CD4-positive, alpha-beta T cell treated with Interleukin-10 for 1 hour (primary cell): ENCODE measurements at regions not wholly inside any gene's neighbourhood (a gene's known extent, or its start where the extent isn't known, plus 50 kb on each side); places are given as distances from the start of the nearest gene placed in this dataset.
A peak's percentile ranks its signal among the peaks of the same experiment; 100 is the strongest.
"Not testable (repeated sequence)": the region's sequence is repeated elsewhere in the genome, so short reads cannot be mapped to it uniquely, and the experiment has no call there.

ENCODE experiments used
- DNase-seq: peaks from one replicate; pipeline ENCODE4 v3.0.0-alpha.2; 2020

DNA sequence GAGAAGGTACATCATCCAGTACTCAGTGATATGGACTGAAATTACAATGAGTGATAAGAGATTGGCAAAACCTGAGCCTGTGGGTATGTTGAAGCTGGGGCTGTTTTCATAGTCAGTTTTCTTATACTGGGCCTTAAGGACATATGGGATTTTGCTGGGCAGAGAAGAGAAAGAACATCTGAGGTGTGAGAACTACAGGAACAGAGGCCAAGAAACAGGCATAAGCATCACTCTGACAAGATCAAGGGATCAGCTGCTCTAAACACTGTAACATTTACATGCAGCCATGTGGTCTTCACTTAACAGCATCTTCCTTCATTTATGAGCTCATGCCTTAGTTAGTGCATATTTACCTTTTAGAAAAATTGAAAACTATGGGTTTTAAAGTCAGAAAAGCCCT is 220.0 kb downstream of the TRIM36 start:
- DNase-seq = no peak

DNA sequence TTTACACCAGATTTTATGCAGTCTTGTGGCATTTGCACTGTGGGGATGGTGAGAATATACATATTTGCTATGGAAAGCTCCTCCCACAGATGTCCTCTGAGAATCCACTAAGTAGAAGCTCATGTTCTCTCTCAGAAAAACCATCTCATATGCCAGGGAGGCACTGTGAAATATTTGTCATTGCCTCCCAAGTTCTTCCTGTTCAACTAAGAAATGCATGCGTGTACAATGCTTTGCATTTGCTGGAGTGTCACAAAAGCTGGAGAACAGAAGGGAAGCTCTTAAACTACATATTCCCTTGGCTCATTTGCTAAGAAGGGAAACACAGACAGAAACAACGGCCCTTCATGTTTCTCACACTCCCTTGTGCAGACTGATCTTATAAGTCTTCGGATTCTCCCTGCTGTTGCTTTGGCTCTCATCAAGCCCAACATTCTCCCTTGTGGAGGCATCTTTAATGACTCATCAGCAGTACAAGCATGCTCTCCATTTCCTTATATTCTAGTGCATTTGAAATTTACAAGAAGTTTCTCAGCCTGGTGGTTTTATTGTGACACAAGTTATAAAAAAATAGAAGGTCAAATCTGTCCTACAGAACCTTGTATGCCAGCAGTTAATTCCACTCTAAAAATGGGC is 220.6 kb downstream of the TRIM36 start:
- DNase-seq = no peak

DNA sequence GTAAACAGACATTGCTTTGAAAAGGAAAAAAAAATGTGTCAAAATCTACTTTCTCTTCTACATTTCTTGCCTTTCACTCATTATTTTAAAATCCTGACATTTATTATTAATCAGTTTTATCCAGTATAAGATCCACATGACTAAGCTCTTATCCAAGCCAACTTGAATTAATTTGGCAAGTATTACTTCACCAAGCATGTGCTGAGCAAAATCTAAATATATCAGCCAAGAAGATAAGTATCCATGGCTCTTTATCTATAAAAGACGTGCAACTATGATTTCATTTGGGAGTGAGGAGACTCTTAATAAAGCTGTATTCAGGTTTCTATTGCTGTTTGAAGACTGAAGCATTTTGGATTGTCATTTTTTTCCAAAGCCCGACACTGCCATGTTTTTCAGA is 221.3 kb downstream of the TRIM36 start:
- DNase-seq = no peak

DNA sequence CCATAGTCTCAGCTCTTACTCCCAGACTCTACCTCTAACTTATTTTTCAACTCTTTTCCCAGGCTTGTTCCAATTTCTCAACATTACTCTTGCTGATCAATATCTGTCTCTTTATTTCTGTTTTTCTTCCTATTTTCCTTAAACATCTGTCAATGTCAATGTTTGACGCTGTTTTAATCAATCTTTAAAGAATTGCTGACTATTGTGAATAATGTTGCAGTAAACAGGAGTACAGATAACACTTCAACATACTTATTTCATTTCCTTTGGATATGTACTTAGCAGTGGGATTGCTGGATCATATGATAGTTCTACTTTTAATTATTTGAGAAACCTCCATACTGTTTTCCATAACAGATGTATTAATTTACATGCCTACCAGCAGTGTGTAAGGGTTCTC is 229.0 kb downstream of the TRIM36 start:
- DNase-seq = no peak

DNA sequence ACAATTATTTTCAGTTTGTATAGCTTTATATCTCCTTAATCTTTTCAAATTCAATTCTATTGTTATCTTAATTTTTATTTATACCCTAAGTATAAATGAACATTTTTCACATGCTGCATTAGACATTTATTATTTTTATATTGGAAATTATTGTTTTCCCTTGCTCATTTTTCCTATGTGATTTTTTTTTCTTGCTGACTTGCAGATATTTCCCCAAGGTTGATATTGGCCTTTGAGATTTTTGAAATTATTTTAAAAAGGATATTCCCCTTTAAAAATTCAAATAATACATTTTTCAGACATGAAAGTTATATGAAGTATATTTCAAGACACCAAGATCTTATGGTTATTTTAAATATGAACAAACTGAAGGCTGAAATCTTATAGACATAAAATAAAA is 234.2 kb downstream of the TRIM36 start:
- no peak for DNase-seq

DNA sequence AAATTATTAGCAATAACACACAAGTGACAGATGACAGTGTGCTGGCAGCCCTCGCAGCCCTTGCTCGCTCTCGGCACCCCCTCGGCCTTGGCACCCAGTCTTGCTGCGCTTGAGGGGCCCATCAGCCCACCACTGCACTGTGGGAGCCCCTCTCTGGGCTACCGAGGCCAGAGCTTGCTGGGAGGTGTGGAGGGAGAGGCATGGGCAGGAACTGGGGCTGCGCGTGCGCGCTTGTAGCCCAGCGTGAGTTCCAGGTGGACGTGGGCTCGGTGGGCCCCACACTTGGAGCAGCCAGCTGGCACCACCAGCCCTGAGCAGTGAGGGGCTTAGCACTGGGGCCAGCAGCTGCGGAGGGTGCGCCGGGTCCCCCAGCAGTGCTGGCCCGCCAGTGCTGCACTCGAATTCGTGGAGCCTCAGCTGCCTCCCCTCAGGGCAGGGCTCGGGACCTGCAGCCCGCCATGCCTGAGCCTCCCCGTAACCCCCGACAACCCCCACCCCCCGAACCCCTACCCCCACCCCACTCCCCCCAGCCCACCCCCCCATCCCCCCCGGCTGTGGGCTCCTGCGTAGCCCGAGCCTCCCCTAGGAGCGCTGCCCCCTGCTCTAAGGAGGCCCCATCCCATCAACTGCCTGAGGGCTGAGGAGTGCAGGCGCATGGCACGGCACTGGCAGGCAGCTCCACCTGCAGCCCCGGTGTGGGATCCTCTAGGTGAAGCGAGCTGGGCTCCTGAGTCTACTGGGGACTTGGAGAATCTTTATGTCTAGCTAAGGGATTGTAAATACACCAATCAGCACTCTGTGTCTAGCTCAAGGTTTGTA is 240.9 kb downstream of the TRIM36 start:
- DNase-seq = no peak

DNA sequence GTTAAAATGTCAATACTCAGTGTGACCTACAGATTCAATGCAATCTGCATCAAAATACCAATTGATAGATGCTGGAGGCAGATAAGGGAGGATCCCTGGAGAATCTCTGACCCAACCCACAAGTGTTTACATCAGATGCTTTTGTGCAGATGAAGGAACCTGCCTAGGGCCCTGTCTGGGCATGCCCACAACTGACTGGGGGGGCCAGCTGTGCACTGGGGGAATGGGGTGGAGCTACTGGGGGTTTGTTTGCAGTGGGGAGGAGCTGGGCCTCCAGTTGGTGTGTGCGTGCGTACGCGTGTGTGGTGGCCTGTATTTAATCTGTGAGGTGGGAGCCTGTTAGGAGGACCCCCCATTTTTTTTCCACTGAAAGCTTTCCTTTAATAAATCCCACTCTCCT is 244.9 kb downstream of the TRIM36 start:
- DNase-seq = no peak

DNA sequence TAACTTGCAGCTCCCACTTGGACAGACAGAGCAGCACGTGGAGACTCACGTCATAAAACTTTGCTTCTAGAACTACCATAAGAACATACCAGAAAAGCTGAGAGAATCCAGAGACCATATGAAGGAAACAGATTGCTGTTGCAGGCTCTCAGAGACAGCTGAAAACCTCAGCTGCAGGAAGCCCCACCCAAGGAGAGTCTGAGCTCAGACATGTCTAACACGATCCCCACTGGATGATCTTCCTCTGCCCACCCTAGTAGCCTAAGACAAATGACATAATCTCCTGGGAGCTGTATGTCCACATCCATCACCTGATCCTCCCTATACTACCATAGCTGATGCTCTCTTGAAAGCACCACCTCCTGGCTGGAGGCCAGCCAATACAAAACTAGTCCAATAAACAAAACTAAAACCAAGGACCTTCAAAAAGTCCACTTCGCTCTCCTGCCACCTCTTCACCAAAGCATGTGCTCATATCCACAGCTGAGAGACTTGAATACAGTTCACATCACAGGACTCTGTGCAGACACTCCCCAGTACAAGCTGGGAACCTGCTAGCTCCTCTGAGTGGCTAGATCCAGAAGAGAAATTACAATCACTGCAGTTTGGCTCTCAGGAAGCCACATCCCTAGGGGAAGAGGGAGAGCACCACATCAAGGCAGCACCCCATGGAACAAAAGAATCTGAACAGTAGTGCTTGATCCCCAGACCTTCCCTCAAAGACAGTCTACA is 257.4 kb downstream of the TRIM36 start:
- no peak for DNase-seq

DNA sequence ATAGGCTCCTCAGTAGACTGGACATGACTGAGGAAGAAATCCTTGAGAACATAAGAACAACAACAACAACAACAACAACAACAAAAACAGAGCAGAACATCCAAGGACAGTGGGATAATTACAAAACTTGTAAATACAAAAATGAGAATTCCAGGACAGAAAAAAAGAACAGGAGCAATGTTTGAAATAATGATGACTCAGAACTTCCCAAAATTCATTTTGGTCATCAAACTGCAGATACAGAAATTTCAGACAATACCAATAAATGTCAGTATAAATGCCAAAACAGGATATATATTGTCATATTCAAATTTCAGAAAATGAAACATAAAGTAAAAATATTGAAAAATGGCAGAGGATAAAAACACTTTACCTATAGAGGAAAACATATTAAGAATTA is 259.0 kb downstream of the TRIM36 start:
- DNase-seq = no peak

DNA sequence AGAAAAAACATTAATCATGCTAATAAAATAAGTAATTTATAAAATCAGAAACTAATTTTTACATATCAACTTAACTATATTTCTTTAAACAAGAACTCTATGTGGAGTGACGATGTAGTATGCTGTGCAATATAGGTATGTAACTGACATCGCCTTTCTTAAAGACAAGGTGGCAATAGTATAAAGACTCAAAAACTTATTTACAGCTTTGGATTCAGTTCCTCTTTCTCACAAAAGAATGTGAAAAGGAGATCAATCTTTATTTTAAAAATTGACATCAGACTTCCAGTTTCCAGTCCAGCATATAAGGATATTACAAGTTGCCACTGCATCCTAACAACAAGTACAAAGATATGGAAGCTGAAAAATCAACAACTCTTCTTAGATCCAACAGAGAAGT is 260.3 kb downstream of the TRIM36 start:
- DNase-seq = no peak

DNA sequence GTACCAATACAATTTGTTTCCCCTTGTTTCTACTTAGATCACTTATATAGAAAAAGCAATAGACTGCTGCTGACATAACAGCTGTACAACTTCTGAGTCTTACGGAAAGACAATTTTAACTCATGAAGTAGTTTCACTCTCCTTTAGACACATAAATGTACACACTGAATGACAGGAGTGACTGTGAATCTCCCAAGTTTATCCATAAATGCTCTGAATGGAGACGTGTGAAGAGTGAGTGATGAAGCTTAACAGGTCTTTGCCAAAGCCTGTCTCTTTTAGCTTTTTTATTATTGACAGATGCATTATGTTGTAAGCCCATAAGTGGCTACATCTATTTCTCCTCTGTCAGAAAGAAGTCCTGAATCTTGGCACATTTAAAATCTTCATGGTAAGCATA is 265.9 kb downstream of the TRIM36 start:
- DNase-seq = no peak

DNA sequence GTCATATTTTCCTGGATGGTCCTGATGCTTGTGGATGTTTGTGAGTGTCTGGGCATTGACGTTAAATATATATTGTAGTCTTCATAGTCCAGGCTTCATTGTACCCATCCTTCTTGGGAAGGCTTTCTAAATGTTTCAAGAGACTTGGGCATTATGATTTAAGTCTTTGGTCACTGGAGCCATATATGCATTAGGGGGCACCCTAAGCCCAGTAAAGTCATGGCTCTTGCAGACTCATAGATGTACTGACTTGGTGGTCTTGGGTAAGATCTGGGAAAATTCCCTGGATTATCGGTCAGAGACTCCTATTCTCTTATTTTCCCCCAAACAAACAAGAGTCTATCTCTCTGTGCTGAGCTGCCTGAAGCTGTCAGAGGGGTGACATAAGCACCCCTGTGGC is 271.1 kb downstream of the TRIM36 start:
- DNase-seq = no peak

DNA sequence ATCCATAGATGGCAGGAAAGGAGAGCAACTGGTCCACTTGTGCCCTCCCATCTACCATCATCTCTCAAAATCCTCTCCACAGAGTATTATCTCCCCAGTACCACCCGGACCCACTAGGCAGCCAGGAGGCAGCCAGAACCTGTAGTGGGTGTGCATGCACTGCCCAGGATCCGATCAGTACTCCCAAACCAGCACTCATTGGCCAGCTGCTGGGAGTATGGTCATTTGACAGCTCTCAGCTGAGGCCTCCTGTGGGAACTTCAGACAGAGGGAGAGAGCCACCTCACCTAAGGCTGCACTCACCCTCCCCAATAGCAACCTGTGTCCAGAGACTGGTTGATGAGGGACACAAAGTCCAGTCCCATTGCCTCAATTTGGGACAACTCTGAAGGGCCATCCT is 286.0 kb downstream of the TRIM36 start:
- no peak for DNase-seq

DNA sequence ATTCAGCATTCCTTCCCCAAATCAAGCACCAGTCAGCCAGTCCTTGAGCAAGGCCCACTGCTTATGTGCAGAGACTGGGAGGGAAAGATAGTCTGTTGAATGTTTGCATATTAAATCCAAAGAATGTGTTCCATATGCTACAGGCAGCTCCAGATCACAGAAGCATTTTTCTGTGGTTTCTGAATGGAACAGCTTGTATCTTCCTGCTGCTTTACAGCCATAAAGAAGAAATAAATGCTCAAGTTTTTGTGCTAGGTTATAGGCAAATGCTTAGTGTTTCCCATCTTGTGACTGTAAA is 310.3 kb downstream of the TRIM36 start:
- no peak for DNase-seq

DNA sequence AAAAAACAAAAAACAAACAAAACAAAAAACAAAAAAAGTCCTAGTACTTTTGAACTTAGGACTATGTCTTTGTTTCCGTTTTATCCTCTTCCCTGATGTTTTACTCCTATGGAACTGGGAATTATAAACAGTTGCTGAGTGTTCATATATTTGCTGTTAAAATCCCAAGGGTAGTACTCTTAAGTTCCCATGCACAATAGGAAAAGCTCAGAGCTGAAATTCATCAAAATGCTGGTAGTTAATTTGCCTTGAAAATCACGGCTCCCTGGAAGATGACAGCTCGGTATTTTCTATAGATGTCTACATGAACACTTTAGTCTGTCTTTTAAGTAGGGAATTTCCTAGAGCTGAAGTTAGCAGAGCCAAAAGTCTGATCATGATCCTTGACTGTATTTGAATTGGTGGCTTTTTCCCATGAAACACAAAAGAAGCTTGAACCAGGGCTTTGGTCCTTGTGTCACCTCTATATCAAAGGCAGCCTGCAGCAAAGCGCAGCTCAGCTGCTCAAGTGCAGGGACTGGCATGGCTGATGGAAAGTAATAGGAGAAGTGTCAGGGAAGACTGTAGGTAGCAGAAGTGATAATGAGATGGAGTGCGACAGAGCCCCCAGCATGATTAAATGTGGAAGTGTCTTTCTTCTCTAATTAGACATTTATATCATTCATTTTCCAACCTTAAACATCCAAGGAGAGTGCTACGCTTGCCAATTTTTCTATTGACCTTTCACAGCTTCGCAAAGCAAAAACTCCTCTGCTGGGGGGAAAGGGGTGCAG is 310.9 kb downstream of the TRIM36 start:
- no peak for DNase-seq

DNA sequence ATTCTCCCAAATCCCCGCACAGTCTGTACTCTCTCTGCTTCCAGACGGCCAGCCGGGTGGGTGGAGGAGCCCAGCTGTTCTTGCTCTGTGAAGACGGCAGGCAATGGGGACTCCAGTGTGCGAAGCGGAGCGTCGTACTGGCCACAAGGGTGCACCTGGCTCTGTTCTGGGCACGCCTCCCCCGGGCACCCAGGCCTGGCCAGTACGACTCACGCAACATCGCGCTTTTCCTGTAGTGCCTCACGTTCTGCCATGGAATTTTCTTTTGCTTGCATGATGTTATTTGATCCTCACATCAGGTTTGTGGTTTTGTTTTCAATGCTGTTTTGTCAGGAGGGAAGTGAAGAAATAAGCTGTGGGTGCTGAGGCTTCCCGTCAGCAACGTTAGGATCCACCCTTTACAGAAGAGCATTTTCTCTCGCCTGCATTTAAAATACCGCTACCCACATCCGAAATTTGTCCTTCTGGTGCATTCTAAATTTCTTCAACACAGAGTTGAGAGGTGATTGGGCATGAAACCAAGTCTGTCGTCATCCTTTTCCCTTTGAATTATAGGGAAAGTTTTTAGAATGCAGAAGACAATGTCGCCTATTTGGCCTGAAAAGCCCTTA is 311.7 kb downstream of the TRIM36 start:
- DNase-seq = peak; percentile 0

DNA sequence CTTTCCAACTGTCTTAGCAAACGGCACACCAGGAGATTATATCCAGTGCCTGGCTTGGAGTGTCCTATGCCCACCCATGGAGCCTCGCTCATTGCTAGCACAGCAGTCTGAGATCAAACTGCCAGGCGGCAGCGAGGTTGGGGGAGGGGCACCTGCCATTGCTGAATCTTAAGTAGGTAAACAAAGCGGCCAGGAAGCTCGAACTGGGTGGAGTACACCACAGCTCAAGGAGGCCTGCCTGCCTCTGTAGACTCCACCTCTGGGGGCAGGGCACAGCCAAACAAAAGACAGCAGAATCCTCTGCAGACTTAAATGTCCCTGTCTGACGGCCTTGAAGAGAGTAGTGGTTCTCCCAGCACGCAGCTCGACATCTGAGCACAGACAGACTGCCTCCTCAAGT is 325.0 kb downstream of the TRIM36 start:
- DNase-seq = not testable (repeated sequence)

DNA sequence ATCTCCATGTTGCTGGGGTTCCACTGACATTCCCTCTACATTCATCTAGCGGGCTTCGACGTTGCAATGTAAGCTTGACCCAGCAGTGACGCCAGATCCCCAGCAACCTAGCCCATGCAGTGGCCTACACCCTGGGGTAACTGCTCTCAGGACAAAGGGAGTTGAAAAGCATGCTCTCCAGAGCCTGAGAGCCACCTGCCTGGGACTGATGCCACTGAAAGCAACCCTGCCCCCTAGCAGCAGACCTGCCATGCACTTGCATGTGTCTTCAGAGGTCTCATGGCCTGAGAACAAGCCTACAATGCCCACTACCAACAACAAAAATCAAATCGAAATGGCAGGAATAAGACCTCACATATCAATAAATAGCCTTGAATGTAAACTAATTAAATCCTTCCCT is 330.3 kb downstream of the TRIM36 start:
- DNase-seq = no peak

DNA sequence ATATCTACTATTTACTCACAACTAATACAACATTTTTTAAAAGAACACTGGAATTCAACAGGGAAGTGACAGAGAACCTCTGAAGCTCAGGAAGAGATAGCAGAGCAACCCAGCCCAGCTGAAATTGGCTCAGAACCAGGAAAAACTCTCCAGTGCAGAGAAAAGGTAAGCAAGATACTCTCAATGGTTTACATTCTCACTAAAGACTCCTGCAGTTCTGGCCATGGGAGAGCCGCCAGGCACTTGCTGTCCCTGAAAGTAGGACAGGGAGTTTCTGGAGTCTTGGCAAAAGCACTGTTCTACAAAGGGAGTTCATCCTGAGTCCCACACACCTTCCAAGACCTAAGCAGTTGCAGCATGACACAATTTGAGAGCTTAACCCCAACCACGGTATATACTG is 330.8 kb downstream of the TRIM36 start:
- no peak for DNase-seq

DNA sequence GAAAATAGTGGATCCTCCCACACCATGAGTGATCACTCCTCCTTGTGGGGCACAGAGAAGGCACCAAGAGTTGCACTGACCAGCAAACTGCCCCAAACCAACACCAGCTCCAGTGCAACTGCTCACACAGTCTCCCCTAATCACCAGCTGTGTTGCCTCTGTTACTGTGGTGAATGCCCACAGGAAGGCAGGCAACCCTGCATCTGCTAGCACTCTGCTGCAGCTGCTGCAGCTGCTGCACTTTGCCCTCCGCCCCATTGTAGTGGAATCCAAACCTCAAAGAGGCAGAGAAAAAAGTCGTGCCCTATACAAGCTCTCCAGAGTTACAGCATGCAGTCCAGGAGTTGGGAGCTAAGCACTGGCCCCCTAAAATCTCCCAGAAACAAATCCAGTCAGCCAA is 339.6 kb downstream of the TRIM36 start:
- no peak for DNase-seq

DNA sequence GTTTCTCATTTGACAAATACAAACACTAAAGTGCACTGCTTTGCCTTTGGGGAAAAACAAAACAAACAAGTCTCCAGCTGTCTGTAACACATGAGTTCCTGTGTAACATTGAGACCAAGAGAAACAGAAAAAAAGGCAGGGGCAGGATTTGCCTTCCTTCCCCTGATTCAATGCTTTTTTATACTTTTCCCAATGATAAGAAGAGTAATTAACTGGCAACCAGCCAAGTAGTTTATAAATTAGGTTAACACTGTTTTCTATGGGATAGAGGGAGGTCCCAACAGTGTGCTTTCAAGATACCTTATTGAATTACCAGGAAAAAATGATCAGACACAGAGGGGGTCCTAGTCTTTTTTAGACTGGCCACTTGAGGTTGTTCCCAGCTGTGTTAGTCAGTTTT is 346.8 kb downstream of the TRIM36 start:
- no peak for DNase-seq

DNA sequence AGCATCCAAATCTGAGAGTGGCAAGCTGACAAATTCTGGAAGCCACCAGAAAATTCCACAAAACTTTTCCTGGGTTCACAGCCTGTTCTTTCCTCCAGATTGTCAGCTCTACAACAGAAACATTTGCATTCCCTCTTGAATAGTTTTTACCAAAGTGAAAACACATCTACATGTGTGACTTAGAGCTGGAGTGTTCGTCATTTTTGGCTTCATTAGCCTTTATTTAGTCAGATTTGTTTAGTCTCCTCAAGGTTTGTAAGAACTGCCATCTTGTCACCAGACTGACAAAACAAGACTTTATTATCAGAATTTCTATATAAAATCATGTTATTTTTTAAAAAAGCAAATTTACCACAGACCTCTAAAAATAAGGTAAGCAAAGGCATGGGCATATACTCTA is 347.3 kb downstream of the TRIM36 start:
- DNase-seq = no peak

DNA sequence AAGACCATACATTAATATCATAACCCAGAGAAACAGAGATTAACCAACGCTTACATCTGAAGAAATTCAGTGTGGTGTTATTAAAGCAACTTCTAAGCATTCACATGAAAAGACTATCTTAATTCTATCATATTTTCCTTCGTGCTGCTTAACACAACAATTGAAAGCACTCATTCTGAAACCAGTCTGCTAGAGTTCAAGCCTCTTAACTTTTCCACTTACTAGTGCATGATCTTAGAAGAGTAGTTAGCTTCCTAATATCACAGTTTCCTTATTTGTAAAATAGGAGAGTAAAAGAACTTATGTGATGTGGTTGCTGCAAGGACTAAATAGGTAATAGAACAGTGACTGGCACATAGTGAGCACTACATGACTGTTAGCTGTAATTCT is 379.3 kb downstream of the TRIM36 start:
- DNase-seq = no peak
